Small intestine (tissue), 7 donors: ENCODE measurements at regions not wholly inside any gene's neighbourhood (a gene's known extent, or its start where the extent isn't known, plus 50 kb on each side); places are given as distances from the start of the nearest gene placed in this dataset.

ENCODE experiments used
- DNase-seq, 2 donors: peaks; one replicate each; pipeline versions ENCODE4 v3.0.0 to v3.0.0-alpha.2; 2013
- FAIRE-seq: peaks from 2 replicates; lab custom pipeline; 2012; peaks lifted over from hg19 to GRCh38; lab: Jason Lieb, UNC
- H3K27ac ChIP-seq, 3 donors: one replicate each; pipeline ENCODE4 v1.5.1; 2013; ENCODE audit warnings: low read length in 2 of 3, mild to moderate bottlenecking in 2 of 3, control low read depth in 1 of 3, inconsistent platforms in 1 of 3, low read depth in 1 of 3, moderate library complexity in 1 of 3
- H3K27me3 ChIP-seq, 3 donors: one replicate each; pipeline ENCODE4 v1.6.1; 2013; ENCODE audit warnings: low read length in 3 of 3, inconsistent platforms in 1 of 3; ENCODE audit not compliant: control insufficient read depth in 3 of 3, insufficient read depth in 3 of 3
- H3K36me3 ChIP-seq, 3 donors: one replicate each; pipeline ENCODE4 v1.6.1; 2013; ENCODE audit warnings: low read length in 3 of 3, inconsistent platforms in 1 of 3, low read depth in 1 of 3, mild to moderate bottlenecking in 1 of 3, moderate library complexity in 1 of 3; ENCODE audit not compliant: control insufficient read depth in 3 of 3, insufficient read depth in 2 of 3
- H3K4me1 ChIP-seq, 3 donors: one replicate each; pipeline ENCODE4 v1.6.1; 2013; ENCODE audit warnings: low read length in 2 of 3, inconsistent platforms in 1 of 3, low read depth in 1 of 3, mild to moderate bottlenecking in 1 of 3, moderate library complexity in 1 of 3; ENCODE audit not compliant: control insufficient read depth in 3 of 3, insufficient read depth in 2 of 3
- H3K4me3 ChIP-seq, 3 donors: one replicate each; pipeline ENCODE4 v1.5.1; 2013; ENCODE audit warnings: low read length in 3 of 3, control low read depth in 1 of 3, inconsistent platforms in 1 of 3, low read depth in 1 of 3, mild to moderate bottlenecking in 1 of 3, moderate library complexity in 1 of 3
- H3K9me3 ChIP-seq, 2 donors: one replicate each; pipeline ENCODE4 v1.6.1; 2013; ENCODE audit warnings: low read depth in 1 of 2, low read length in 1 of 2; ENCODE audit not compliant: control insufficient read depth in 2 of 2, insufficient read depth in 1 of 2
- WGBS, 3 donors: extraction: QIAGEN DNeasy Blood & Tissue Kit; methylation state at CpG; one replicate each; pipeline ENCODE4 v1.1.7; 2013; 5-methylcytosine and 5-hydroxymethylcytosine counted together
- donor health status: healthy with polysubstance abuse.
- donor health status: control.
- donor health status: control.
- donor health status: Bipolar disorder and iron deficiency.
- donor health status: healthy.

DNA sequence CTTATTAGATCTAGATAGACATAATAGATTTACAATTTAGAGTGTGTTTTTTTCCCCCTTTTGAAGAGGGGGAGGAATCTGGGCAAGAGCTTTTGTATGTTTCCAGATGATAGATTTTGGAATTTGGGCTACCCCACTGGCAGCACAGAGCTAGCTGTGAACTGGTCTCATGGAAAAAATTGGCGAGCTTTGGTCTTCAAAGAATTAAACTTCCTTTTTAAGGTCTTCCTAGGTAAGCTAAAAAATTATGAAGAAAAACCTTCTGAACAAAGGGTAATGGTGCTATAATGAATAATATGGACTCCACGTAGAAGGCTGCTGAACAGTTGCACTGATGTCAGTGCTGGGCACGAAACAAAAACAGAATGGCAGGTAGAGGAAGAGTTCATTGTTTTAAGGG is 109.3 kb downstream of the ZIC5 start:
- DNase-seq (no peak), FAIRE-seq (no peak)
- Histone ChIP-seq H3K4me3 (no peak overlapping the region), H3K27me3 (no peaks in the 10 kb centered on the region), H3K27ac (no peak overlapping the region), H3K4me1 (no peaks in the 10 kb centered on the region), H3K36me3 (peaks cover 0 to 5% (median 3%) of the 10 kb centered on the region in 3 donors), H3K9me3 (no peaks in the 10 kb centered on the region)
- 93 to 95% (median 94%) methylated on average over 3 of the region's 3 CpGs for WGBS, 3 donors

DNA sequence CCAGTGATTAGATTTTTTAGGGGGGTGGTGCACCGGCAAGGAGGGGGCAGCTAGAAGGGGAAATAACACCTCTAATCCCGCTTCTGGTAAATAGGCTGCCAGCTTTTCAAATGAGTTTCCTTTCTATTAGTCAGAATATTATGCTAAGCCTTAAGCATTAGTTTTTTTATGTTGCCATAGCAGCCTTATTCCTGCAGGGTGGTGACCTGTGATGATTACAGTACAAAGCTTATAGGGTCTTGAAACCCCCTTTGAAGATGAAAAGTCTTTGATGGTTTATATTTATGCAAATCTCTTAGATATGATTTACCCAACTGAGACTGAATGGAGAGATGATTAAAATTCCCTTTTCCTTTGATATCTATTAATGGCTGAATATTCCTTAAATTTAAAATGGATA is 109.8 kb downstream of the ZIC5 start:
- DNase-seq (no peak), FAIRE-seq (no peak)
- H3K36me3 ChIP-seq: peaks cover 0 to 4% (median 3%) of the 10 kb centered on the region in 3 donors
- H3K4me1 ChIP-seq: no peaks in the 10 kb centered on the region
- H3K27me3 ChIP-seq: no peaks in the 10 kb centered on the region
- 74 to 84% (median 82%) methylated on average over 2 of the region's 2 CpGs for WGBS, 3 donors
- no peak overlapping the region for H3K4me3 ChIP-seq
- no peak overlapping the region for H3K27ac ChIP-seq
- H3K9me3 ChIP-seq: no peaks in the 10 kb centered on the region

DNA sequence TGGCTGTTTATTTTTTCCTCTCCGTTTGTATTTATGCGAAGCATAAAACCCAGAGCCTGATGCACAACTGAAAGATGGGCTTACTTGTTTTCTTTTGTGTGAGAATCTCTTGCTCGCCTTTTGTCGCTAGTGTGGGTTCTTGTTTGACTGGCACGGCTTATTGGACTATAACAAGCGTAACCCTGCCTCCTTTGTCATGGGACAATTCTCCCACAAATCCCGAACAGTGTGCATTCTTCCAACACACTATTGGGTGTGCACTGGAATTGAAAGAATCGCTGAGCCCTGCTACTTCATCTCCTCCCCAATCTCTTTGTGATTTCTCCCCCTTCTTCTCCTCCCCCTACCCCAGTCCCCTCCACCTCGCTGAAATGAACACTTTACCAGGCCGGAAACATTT is 110.8 kb downstream of the ZIC5 start:
- DNase-seq (no peak), FAIRE-seq (no peak)
- WGBS, 3 donors: 91 to 97% (median 95%) methylated on average over 10 of the region's 10 CpGs
- Histone ChIP-seq H3K27me3 (no peaks in the 10 kb centered on the region), H3K27ac (no peak overlapping the region), H3K4me1 (no peaks in the 10 kb centered on the region), H3K36me3 (peaks cover 0 to 3% (median 2%) of the 10 kb centered on the region in 3 donors), H3K4me3 (no peak overlapping the region), H3K9me3 (no peaks in the 10 kb centered on the region)

DNA sequence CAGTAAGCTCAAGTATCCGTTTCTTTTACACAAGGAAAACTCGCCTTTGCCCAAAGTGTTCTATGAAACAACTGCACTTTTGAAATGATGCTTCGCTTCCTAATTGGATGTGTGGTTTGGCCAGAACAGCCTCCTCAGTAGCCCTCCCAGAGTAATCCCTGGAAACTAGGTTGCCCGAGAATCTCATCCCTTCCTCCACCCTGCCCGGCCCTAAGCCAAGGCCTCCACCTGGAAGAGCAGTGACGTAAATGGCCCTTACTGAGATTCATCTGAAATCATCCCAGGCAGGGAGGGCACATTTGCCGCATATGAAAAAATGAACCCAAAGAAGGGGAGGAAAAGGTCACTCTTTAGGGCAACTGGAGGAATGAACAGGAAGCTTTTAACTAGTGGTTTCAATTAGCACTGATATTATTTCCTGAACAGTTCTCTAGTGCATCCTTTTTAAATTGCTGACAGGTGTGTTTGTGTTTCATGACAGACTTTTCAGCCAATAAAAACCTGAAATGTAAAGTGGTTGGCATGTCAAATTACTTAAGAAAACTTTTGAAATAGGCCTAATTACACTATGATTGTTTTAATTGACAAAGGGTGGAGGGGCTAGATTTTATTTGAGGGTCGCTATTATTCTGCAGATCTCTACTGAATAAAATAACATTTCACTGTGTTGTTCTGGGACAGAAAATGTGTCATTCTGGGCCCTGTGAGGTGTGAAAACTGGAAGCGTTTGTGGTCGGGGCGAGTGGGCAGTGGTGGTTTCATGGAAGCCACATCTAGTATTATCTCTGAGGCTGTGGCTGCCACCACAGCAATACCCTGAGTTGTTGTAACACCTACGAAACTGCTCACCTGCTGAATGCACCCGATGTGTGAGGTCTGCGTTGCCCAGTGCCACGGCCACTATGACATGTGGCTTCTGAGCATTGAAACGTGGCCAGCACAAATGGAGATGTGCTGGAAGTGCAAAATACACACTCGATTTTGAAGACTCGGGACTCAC is 112.1 kb downstream of the ZIC5 start:
- H3K27me3 ChIP-seq: no peaks in the 10 kb centered on the region
- H3K4me1 ChIP-seq: no peaks in the 10 kb centered on the region
- H3K36me3 ChIP-seq: peaks cover 0 to 3% (median 2%) of the 10 kb centered on the region in 3 donors
- no peak overlapping the region for H3K4me3 ChIP-seq
- H3K9me3 ChIP-seq: no peaks in the 10 kb centered on the region
- 71 to 79% (median 79%) methylated on average over 18 of the region's 18 CpGs for WGBS, 3 donors
- FAIRE-seq (no peak), DNase-seq (peak in 1 of 2 donors; percentile 9)
- no peak overlapping the region for H3K27ac ChIP-seq

DNA sequence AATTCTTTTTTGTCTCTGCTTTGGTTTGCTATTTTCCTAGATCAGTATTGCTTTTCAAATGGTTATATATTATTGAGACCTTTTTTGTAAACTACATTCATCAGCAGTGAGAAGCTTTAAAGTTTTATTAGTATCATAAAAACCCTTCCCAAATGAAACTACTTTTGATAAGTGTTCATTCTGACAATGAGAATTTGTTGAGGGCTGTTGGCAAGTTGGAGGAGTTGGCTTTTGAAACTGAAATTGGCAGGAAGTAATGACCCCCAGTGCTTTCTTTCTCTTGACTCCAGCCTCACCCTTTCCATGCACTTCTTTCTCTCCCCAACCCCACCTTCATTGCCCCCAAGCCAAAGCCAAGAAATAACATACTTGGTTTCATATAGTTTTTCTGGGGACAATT is 113.8 kb downstream of the ZIC5 start:
- FAIRE-seq (no peak), DNase-seq (peak in 1 of 2 donors; percentile 35)
- H3K27me3 ChIP-seq: no peaks in the 10 kb centered on the region
- peaks cover 0 to 3% (median 2%) of the 10 kb centered on the region in 3 donors for H3K36me3 ChIP-seq
- no peaks in the 10 kb centered on the region for H3K4me1 ChIP-seq
- no peak overlapping the region for H3K4me3 ChIP-seq
- no peaks in the 10 kb centered on the region for H3K9me3 ChIP-seq
- no peak overlapping the region for H3K27ac ChIP-seq

DNA sequence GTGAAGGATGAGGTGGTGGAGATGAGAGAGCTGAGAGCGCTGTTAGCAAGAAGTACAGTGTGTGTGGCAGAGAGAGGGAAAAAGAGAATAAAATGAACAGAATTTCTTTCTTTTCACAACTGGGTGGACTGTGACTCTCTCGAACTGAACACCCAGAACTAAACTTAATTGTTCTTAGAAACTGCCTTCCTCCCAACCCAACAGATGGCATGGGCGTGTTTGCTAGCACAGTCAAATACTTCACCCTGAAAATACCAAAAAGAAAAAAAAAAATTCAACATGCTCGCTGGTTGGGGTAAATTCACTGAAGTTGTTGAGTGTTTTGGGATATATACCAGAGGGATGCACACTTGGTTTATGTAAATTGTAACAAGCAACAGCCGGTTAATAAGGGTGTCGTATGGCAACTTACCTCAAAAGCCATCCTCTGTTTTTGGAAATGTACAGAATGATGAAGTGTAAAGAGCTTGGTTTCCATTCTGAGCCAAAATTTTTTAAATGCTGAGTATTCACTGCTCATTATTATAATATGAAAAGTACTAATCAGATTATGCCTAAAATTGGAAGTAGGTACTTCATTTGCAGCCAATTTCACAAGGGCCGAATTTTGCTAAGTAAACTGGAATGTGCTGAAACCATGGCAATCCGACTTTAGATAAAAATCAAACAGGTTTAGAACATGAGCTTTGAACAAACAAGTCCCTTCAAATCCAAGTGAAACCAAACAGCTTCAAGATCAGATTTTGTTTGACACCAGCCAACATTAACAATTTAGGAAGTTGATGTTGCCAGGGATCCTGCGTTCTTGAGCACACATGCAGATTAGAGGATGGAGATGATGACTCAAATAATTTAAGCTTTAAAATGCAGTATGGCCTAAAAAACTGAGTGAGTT is 115.8 kb downstream of the ZIC5 start:
- DNase-seq: no peak
- Histone ChIP-seq H3K4me3 (no peak overlapping the region), H3K36me3 (peaks cover 0 to 3% (median 2%) of the 10 kb centered on the region in 3 donors), H3K4me1 (no peaks in the 10 kb centered on the region), H3K27ac (no peak overlapping the region), H3K9me3 (no peaks in the 10 kb centered on the region), H3K27me3 (no peaks in the 10 kb centered on the region)
- FAIRE-seq: no peak
- 76 to 80% (median 79%) methylated on average over 9 of the region's 9 CpGs for WGBS, 3 donors

DNA sequence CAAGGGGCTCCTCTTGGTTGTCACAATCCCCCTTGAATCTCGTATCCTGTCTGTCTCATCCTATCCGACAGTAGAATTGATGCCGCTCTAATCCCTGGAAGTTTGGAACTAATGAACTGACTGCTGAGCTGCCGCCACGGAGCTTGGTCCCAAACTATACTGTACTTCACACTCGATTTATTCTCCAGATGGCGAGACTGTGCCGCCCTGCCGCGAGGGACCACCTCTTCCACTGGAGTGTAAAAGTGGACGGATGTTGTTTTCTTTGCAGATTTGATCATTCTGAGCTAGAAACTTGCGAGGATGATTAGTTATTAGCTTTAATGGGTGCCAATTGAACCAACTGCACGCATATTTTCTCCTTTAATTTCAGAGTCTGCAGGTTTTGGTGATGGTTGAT is 117.2 kb downstream of the ZIC5 start:
- no peak overlapping the region for H3K27ac ChIP-seq
- H3K4me1 ChIP-seq: no peaks in the 10 kb centered on the region
- H3K27me3 ChIP-seq: no peaks in the 10 kb centered on the region
- H3K4me3 ChIP-seq: no peak overlapping the region
- WGBS, 3 donors: 87 to 97% (median 95%) methylated on average over 13 of the region's 13 CpGs
- H3K9me3 ChIP-seq: no peaks in the 10 kb centered on the region
- DNase-seq: no peak
- peaks cover 0 to 3% (median 0%) of the 10 kb centered on the region in 3 donors for H3K36me3 ChIP-seq
- no peak for FAIRE-seq

DNA sequence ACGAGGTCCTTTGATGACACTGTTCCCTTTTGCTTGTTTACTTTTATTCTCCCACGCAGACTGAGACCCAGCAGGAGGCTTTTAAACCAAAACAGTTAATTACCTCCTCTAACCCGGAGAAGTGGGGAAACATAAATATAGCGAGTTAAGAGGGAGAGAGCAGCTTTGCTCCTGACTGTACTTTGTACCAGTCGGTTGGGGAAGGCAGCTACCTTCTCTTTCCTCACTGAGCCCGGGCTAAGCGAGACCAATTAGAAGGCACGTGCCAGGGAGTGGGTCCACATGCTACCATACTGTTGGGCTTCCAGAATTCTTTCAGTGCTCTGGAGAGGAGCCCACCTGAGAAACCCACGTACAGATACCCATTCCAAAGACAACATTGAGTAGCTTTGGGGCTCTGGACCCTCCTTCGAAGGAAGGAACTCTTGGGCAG is 124.2 kb downstream of the ZIC5 start:
- H3K36me3 ChIP-seq: peaks cover 0 to 2% (median 0%) of the 10 kb centered on the region in 3 donors
- no peak overlapping the region for H3K4me3 ChIP-seq
- H3K27me3 ChIP-seq: no peaks in the 10 kb centered on the region
- no peaks in the 10 kb centered on the region for H3K4me1 ChIP-seq
- 30 to 63% (median 57%) methylated on average over 10 of the region's 10 CpGs for WGBS, 3 donors
- peak in 1 of 2 donors; percentile 20 for DNase-seq
- no peak for FAIRE-seq
- H3K9me3 ChIP-seq: no peaks in the 10 kb centered on the region
- H3K27ac ChIP-seq: no peak overlapping the region
